GM21619 (cell line): ENCODE measurements at regions not wholly inside any gene's neighbourhood (a gene's known extent, or its start where the extent isn't known, plus 50 kb on each side); places are given as distances from the start of the nearest gene placed in this dataset.

ENCODE experiments used
- ATAC-seq: cut with Tn5 transposase; IDR thresholded peaks from one replicate; pipeline ENCODE4 v1.9.1; 2021; ENCODE audit not compliant: unreplicated experiment

DNA sequence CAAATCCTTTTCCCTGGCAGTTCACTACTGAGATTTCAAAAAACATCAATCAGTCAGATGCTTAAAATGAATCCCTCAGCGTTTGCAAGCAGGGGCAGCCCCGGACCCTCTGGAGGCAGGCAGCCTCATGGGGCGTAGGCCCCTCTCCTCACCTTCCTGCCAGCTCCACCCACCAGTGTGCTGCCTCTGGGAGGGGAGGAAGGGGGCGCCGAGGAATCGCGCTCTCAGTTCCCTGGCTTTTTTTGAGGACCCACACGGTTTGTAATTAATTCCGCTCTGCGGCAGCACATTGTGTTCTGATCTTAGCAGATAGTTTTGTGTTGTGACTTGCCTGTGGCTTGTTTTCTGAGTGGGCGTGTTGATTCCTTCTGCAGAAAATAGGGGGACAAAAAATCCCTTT, 159.9 kb downstream of the KLF13 start:
- ATAC-seq, result no peak

DNA sequence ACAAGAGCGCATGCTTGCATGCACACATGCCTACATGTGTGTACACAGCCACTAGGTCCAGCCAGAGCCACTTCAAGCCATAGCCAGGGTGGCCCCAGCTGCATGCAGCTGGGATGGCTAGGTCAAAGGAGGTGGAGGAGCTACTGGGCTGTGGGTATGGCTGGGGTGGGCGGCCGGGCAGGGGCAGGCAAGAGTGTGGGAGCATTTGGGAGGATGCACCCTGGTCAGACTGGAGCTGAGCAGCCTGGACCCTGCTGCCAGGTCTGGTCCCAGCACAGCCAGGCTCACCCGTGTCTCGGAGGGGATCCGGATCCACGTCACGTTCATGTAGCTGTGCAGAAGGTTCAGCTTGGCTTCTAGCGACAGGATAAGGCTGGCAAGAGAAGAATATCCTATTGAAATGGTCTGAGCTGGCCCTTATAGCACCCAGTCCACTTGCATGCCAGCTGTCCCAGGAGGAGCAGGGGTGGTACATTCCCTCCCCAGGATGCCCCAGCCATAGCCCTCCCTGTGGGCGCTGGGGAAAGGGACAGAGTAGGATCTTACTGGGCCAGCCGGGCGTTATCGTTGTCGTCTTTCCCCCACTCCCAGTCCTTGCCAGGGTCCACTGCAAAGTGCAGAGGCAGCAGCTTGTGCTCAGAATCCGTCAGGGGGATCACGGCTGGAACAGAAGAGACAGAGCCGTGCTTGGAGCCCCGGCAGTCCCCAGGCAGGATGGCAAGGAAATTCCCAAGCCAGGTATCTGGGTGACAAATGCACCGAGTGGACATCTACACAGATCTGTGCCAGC, 160.5 kb downstream of the KLF13 start:
- no peak for ATAC-seq

DNA sequence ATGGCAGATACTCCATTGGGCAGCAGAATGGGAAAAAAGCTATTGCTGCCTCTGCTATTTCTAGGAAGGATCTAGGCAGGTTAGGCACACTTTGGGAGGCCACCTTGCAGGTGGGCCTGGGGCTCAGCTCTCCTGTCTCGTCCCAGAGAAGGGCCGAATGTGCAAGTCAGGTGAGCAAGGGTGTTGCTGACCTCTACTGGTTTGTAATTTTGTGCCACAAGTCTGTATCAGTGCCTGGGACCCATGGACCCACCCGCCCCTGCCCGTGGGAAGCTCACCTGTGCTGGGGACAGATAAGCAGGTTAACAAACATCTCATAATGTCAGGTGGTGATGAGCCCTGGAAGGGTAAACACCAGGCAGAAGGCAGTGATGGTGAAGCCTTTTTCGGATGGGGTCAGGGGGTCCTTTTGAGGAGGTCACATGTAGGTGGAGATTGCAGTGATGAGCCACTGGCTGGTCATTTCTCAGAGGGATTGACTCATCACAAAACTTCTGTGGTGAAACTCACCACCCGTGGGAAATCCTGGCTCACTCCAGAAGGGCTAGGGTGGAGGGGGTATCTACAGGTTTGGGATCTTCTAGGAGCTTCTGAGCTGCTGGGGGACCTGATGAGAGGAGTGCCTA, 161.3 kb downstream of the KLF13 start:
- ATAC-seq, result peak; percentile 33

DNA sequence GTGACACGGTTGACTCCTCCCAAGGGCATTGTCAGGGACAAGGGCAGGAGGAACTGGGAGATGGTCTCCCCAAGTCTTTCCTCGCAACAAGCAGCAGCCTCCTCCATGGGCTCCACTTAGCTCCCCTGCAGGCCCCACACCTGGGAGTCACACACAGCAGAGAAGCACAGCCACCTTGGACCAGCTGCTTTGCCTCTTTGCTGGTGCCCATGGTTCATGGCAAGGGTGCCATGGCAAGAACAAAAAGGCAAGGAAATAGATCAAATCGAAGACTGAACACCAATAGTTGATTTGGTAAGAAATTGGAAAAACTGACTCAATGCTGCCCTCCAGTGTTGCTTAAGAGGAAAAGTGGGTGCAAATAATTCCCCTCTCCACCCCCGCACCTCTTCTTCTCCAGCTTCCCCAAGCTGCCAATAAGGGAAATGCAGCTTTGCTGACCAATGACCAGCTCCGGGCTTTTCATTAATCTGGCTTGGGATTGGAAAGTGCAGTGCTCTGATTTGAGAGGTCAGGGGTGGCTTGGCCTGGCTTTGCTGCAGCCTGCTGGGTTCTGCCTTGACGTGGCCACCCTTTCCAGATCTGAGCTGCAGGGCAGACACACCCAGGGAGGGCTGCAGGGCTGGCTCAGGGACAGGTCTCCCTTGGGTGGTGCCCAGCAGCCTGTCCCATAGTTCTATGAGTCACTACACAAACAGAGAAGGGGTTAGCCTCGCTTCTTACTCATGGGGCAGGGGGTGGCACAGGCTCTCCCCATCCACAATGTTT, 162.0 kb downstream of the KLF13 start:
- ATAC-seq, result peak; percentile 44

DNA sequence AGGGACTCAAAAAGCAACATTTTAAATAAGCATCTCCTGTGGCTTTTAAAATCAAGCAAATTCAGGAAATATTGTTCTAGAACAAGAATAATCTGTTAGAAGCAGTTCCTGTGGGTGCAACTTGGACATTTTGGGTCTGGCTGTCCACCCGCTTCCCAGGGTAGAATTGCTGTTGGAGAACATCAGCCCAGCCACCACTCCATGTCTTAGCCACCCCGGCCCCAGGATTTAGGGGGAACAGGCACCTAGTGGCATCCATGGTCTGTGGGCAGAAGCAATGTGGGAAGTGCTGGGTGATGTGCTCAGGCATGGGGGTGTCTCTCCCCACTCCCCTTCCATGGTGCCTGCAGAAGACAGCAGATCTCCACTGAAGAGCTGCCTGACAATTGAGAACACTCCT, 162.6 kb downstream of the KLF13 start:
- ATAC-seq, result no peak

DNA sequence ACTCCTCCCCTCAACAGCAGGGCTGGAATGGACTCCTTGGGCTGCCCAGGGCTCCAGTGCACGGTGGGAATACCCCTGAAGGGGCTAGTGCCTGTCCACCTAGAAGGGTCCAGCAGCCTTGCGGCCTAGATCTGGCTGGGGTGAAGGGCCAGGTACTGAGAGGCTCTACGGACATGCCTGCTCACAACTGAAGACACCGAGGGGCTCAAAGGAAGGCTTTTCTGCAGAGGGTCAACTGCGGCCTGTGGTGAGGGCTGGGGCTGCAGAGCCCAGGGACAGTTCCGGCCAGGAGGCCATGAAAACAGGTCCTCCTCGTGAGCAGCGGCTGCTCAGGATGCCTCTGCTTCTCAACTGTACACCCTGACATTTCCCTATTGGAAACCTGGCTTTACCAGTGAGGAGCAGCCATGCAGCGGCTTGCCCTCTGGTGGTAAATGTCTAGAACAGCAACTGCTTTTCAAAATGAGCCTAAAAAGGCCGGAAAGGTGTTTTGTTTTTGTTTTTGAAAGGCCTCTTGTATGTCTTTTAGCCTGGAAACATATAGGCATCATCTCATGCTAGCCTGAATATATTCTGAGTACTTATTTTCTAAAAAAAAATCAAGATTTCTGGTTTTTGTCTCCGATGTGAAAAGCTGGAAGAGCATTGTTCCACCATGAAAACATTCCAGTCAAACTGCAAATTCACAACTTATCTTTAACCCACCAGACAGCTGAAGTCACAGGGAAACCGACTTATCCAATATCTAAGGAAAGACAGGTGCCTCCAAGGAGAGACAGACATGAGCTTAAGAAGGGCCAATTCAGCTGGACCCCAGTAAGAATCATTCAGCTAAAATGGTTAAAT, 163.4 kb downstream of the KLF13 start:
- ATAC-seq, result no peak

DNA sequence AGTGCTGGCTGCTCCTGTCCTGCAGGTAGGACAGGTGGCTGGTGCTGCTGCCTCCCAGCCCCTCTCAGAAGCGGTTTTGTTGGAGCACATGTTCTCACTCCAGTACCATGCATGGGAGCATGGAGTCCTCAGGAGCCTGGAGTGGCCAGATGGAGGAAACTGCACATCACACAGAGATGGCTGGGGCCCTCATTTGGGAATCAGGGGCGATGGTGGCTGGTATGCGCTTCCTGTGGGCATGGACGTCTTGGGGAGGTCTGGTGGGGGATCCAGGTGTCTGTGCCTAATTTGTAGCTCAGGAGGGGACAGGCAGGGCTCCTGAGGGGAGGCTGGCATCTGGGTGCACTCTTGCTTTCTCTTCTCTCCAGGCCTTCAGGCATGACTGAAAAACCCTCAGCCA, 168.2 kb downstream of the KLF13 start:
- ATAC-seq, result no peak

DNA sequence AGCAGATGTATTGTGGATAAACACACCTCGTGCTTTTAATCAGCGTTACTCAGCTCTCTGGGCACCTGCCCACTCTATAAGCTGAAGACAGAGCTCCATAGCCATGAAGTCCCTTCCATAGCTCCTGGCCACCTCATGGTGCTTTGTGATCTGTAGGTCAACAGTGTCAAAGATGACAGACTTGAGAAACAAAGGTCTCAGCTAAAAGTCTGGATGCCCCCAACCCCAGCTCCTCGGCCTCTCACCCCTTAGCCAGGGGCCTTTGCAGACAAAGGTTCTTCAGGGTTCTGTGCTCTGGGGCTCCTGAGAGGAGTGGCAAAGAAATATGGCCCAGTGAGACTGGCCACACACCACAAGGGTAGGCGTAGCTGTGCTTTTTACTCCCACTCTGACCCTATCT, 168.6 kb downstream of the KLF13 start:
- ATAC-seq, result no peak

DNA sequence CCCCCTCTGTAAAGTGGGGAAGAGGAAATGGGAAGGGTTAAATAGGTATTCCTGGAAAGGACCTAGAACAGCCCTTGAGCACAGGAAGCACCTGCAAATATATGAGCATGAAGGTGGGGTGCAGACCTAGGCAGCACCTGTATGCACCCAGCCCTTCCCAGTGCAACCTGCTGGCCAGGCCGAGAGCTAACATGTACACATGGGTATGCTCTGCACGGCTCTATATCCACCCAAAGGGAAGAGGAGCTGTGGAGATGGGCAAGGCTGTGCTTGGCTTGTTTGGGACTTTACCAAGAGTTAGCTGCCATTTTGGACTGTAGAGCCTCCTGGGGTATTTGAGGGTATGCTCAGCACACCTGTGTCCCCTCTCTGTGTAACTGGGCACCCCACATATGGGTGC, 171.2 kb downstream of the KLF13 start:
- no peak for ATAC-seq

DNA sequence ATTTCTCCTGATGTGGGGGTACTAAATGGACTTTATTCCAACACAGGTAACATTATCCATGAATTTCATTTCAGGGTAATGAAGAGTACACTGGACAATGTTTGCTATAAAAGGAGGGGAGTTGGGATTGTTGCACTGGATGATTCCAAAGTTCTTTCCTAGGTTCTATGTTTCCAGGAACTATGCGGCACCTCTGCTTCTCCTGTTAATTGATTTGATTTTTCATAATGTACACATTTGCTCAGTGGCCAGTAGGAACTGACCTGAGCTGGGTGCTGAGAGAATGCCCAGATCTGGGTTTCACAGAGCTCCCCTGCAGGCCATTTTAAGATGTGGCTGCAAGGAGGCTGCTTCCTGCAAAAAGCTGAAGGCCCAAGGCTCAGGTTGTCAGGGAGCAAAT, 171.7 kb downstream of the KLF13 start:
- no peak for ATAC-seq

DNA sequence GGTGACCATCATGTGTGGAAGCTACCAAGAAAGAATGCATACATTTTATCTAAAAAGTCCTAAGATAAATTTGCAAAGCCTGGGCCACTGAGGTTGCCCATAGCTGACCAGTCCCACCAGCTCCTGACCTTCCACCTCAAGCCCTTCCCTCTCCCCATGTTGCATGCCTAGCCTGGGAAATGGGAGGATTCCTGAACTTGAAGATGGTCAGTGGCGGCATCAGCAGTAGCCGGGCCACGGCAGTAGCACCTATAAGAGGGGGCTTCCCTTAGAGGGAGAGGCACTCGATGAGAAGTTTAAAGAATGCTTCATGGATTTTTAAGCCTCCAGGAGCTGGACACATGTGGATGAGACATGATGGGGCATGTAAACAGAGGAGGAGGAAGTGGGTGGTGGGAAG, 172.1 kb downstream of the KLF13 start:
- no peak for ATAC-seq

DNA sequence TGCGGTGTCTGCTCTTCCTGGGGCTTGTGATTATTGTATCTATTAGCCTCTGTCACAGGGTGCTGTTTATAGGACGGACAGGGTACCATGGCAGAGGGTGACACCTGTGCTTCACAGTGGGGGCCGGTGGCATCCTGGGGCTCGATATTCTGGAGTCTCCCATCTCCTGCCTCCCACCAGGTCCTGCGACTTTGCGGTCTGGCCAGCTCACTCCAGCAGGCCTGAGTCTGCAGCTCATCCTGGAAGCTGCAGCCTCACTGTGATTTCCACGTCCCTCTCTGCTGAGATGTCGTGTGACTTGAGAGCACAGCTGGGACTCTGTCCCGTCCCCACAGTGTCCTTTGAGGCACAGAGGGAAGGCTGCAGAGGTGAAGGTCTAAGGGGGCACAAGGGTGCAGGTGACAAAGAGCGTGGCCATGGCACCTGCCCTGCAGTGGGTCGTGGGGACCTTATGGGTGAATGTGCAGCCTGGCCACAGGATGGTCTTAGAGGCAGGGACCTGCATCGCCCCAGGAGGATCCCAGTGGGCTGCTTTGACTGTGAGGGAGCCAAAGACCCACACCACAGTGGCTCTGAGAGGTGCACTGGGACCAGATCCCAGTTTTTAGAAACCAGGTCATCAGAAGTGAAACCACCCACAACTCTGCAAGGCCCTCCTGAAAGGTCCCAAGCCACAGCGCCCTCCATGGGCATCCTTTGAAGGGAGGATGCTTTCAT, 172.8 kb downstream of the KLF13 start:
- ATAC-seq, result no peak

DNA sequence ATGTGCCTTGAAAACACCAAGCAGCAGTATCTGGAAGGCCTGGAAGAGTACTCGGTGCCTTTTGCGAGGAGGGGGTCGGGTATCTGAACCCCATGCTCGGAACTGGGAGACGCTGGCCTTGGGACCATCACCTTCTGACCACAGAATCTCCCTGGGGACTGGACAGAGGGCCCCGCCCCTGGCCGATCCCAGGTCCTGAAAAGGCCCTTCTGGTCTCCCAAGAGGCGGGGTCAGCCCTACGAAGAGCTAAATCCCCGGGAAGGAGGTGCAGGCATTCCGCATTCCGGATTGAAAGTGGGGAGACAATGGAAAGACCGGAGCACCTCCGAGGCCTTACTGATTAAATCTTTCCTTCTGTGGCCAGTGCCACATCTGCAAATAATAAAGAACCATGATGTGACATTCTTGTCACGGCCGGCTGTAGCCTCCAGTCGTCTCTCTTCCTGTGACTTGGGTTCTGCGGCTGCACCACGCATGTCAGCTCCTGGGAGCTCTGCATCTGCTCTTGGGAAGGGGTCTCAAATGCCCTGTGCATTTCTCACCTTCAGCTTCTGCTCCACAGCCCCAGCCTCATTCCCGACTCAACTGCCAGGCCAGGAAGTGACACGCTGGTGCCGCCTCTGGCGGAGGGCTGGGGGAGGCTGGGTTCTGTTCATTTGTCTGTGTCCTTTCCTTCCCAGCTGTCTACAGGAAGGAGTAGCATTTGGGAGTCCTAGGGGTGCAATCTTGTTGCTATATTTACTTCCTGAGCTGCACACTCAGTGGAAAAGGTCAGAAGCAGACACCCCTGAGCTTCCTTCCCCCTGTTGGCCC, 173.5 kb downstream of the KLF13 start:
- no peak for ATAC-seq

DNA sequence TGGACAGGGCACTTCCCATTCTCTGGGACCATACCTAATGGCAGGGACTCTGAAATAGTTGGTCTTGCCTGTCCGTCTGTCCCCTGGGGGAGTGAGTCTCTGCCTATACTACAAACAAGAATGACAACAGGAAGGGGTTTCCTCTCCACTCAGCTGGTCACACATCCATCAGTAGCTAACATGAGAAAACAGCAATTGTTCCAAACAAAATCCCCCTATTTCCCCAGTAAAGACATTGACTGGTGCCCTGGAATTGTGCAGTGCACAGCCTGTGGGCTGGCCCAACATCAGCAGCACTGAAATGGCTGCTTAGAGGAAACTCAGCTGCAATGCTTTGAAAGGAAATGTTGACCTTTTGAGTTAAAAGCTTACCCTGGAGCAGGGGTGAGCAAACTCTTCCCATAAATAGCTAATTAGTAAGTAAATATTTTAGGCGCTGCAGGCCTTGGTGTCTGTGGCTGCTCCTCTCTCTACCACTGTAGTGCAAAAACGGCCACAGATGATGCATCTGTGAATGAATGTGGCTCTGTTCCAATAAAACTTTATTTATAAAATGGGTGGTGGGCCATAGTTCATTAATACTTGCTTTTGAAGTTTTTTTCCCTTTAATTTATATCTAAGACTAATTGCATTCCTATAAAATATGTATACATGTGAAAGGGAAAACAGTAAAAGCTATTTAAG, 174.3 kb downstream of the KLF13 start:
- no peak for ATAC-seq

DNA sequence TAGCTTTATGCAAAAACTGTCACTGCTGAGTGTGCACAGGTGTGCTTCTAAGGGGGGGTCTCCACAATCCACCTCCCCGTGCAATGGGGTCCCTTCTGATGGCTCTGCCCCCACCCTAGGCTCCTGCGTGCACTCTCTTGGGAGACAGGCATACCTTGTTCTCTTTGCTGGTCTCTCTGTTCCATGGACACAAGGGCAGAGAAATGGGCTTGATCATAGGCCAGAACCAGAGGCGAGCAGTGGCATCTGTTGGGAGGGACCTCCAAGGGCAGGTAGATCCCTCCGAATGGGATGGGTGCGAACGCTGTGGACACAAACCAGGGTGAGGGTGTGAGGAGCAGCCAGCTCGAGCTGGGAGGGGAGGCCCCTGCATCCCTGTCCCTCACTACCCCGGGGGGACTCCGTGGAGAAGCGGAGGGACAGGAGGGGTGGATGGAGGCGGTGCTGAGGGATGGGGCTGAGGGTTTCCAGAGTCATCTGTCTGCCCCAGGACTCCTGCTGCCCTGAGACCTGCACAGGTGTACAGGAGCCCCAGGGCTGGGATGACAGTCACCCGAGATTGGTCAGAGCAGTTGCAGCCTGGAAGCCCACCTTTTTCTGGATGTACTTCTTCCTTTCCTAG, 175.0 kb downstream of the KLF13 start:
- ATAC-seq, result no peak

DNA sequence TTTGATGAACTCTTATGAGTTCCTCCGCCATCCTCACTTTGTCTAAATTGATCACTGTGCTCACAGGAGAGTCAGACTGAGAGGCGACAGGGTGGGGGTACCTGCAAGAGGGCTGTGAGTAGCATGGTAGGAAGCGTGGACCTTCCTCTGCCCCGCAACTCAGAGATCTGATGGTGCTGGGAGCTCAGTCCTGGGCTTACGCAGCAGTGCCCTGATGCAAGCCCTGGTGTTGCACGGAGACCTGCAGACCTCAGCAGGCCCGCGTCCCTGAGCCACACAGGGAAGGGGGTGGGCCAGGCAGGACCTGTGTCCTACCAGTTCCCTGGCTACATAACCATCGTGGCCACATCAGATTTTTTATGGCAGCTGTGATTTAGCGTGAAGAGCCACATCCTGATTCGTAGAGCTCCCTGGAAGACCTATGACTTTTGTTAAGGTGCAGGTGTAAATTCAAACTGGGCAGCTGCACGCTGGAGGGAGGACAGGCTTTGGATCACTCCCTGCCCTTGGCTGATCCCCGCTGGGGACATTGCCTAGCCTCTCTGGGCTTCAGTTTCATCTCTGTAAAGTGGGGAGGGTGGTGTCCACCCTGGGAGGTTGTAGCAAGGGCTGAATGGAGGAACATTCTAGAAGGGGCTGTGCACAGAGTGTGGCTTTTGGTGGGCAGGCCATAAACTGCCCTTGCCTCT, 176.1 kb downstream of the KLF13 start:
- no peak for ATAC-seq

DNA sequence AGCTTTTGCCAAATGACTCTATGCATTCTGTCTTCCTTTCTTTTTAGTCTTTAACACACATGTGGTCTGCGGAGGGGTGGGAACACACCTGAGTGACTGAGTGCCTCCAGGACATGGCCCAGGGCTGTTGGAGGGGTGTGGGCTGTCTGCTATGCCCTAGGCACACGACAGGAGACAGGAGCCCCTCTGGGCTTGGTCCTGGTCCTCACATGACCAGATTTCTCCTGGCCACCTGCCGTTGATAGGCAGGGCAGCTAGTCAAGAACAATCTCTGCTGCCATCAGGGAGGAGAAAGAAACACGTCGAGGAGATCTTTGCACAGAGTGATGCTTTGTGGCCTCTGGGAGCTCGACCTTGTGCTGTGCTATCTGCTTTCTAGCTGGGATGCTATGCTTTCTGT, 176.6 kb downstream of the KLF13 start:
- ATAC-seq, result no peak
